ENCODE measurements at regions not wholly inside any gene's neighbourhood (a gene's known extent, or its start where the extent isn't known, plus 50 kb on each side); places are given as distances from the start of the nearest gene placed in this dataset.

DNA sequence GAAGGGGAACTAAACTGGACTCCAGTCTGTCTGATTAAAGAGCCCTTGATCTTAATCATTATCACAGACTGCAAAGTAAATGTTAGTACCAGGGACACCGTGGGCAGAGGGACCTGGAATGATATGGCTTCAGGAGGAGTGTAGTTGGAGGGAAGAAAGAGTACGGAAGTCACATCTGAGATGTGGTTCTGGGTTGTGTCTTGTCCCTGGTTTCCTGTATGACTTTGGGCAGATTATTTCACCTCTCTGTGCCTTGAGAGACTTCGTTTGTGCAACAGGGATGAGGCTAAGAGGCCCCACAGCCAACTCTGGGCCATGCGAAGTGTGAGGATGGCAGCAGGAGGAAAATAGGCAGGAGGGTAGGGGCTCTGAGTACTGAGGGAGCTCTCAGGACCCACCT, 76.1 kb upstream of the SLC2A1 start:
- TF ChIP-seq, protein P1, sequence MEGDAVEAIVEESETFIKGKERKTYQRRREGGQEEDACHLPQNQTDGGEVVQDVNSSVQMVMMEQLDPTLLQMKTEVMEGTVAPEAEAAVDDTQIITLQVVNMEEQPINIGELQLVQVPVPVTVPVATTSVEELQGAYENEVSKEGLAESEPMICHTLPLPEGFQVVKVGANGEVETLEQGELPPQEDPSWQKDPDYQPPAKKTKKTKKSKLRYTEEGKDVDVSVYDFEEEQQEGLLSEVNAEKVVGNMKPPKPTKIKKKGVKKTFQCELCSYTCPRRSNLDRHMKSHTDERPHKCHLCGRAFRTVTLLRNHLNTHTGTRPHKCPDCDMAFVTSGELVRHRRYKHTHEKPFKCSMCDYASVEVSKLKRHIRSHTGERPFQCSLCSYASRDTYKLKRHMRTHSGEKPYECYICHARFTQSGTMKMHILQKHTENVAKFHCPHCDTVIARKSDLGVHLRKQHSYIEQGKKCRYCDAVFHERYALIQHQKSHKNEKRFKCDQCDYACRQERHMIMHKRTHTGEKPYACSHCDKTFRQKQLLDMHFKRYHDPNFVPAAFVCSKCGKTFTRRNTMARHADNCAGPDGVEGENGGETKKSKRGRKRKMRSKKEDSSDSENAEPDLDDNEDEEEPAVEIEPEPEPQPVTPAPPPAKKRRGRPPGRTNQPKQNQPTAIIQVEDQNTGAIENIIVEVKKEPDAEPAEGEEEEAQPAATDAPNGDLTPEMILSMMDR (IDR thresholded peaks at IDR 0.05; ENCODE audit: low read depth, low read length) = no peak
- DNase-seq (ENCODE audit: extremely low read depth, low read depth) = no peak

DNA sequence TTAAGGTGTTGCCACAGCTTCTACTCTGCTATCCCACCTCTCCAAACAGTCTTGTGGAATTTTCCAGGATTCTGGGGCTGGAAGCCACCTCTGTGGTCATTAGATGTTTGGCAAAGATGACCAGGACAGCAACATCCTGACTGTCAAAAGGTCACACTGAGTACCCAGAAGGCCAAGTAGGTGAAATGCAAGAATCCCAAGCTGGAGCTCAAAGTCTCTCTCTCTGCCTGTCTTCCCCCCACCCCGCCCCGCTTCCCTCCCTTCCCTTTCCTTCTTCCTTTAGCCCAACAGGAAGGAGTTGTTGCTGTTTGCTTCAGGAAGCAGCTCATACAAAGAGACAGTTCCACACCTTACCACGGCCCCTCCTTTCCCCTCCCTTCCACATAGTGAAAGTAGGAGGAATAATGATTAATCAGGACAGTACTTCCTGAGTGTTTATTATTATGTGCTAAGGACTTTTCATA, 75.6 kb upstream of the SLC2A1 start:
- DNase-seq (ENCODE audit: extremely low read depth, low read depth) = no peak
- TF ChIP-seq, protein P1 (IDR thresholded peaks at IDR 0.05; ENCODE audit: low read depth, low read length) = no peak

DNA sequence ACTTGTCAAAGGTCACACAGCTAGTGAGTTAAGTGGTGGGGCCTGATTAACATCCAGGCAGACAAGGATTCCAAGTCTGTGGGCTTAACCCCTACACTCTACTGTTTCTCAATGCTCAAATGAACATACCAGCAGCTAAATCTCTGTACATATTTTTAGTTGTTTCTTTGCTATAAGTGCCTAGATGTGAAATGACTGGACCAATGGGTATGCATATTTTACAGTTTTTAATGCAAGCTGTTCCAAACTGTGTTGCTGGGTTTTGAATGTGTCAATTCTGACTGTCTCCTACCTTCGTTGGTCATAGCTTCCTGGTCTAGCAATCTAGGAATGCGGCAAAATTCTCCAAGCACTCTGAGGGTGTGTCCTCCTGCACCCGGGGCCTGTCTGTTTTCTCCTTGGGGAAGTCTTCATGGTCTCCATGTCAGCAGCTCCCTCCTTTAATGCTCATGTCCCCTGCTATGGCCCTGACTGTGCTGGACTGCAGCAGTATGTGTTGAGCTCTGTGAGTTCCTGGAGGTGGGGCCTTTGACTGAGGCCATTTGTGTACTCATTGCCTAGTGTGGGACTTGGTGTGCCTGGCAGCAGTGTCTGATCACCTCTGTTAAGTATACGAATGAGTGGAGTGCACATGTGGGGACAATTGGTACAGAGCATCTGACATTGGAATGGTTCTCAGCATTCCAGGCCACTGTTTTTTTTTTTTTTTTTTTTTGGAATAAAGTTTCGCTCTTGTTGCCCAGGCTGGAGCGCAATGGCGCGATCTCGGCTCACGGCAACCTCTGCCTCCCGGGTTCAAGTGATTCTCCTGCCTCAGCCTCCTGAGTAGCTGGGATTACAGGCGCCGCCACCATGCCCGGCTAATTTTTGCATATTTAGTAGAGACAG, 72.9 kb upstream of the SLC2A1 start:
- DNase-seq (ENCODE audit: extremely low read depth, low read depth) = no peak
- TF ChIP-seq, protein P1 (IDR thresholded peaks at IDR 0.05; ENCODE audit: low read depth, low read length) = no peak

- TF ChIP-seq, protein P1 (IDR thresholded peaks at IDR 0.05; ENCODE audit: low read depth, low read length) = no peak
- no peak for DNase-seq (ENCODE audit: extremely low read depth, low read depth)
Observed at GRCh38 chr1:43024905-43025304, 66.2 kb upstream of the SLC2A1 start.

GRCh38 chr1:43021547-43022474, 63.1 kb upstream of the SLC2A1 start:
- TF ChIP-seq, protein P1 (IDR thresholded peaks at IDR 0.05; ENCODE audit: low read depth, low read length) = no peak
- DNase-seq (ENCODE audit: extremely low read depth, low read depth) = no peak

DNA sequence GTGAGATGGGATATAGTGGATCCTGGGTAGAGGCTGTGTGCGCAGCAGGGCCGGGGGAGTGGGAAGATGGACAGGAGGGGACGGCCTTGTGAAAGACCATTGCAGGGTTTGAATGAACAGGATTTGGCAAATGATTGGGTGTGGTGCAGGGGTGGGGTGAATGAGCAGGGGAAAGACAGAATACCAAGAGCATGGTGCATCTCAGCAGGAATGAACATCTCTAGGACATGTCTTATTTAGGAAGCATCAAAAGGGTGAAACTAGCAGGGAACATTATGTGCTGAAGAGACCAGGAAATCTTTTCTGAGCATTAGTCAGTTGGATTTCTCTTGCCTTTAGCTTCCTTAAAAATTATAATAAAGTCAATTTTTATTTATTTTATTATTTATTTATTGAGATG, 60.6 kb upstream of the SLC2A1 start:
- no peak for DNase-seq (ENCODE audit: extremely low read depth, low read depth)
- TF ChIP-seq, protein P1 (IDR thresholded peaks at IDR 0.05; ENCODE audit: low read depth, low read length) = no peak

Data from AG09319 (cell line).